ENCODE measurements at regions not wholly inside any gene's neighbourhood (a gene's known extent, or its start where the extent isn't known, plus 50 kb on each side); places are given as distances from the start of the nearest gene placed in this dataset.
A peak's percentile ranks its signal among the peaks of the same experiment; 100 is the strongest.
"Not testable (repeated sequence)": the region's sequence is repeated elsewhere in the genome, so short reads cannot be mapped to it uniquely, and the experiment has no call there.

DNA sequence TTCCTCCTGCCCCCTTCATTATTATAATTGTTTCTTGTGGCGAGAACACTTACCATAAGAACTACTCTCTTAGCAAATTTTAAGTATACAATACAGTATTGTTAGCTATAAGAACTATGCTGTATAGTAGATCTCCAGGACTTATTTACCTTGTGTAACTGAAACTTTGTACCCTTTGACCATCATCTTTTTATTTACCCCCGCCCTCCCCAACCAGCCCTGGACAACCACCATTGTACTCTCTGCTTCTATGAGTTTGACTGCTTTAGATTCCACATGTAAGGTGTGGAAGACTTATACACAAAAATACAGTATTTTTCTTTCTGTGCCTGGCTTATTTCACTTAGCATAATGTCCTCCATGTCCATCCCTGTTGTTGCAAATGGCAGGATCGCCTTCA lies 161.1 kb downstream of the PHF8 start:
- no peak for DNase-seq

DNA sequence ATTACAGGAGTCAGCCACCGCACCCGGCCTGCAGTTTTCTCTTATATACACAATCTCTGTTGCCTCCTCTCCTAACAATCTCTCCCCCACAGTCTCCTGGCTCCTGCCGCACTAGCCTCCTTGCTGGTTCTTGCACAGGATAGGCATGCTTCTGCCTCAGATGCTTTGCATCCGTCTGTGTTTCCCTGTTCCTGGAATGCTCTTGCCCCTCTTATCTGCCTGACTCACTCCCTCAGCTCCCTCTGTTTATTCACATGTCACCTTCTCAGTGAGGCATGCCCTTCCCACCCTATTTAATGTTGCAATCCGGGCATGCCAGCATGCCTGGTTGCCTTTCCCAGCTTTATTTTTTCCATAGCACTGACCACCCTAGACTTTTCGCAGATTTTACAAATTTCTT lies 161.9 kb downstream of the PHF8 start:
- DNase-seq: no peak

DNA sequence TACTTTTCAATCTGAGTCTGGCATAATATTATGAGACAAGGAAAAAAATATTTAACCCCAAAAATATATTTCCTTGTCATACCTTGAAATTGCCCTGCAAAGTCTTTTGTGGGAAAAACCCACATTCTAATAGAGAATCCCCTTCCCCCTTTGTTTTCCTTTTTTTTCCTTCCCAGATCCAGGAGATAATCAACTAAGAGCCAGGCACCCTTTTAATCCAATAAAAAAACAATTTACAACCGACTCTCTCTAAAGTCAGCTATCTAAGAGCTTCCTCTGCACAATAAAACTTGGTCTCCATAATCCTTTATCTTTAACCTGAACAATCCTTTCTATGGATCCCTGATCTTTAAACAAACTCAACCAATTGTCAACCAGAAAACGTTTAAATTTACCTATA lies 163.5 kb downstream of the PHF8 start:
- DNase-seq: not testable (repeated sequence)

DNA sequence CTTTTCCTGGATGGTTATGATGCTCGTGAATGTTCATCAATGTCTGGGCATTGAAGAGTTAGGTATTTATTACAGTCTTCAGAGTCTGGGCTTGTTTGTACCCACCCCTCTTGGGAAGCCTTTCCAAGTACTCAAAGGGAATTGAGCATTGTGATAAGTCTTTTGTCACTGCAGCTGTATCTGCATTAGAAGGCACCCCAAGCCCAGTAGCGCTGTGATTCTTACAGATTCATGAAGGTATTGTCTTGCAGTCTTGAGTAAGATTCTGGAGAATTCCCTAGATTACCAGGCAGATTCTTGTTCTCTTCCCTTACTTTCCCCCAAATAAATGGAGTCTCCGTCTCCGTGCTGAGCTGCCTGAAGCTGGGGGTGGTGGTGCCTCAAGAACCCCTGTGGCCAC lies 173.4 kb upstream of the HUWE1 start:
- no peak for DNase-seq

DNA sequence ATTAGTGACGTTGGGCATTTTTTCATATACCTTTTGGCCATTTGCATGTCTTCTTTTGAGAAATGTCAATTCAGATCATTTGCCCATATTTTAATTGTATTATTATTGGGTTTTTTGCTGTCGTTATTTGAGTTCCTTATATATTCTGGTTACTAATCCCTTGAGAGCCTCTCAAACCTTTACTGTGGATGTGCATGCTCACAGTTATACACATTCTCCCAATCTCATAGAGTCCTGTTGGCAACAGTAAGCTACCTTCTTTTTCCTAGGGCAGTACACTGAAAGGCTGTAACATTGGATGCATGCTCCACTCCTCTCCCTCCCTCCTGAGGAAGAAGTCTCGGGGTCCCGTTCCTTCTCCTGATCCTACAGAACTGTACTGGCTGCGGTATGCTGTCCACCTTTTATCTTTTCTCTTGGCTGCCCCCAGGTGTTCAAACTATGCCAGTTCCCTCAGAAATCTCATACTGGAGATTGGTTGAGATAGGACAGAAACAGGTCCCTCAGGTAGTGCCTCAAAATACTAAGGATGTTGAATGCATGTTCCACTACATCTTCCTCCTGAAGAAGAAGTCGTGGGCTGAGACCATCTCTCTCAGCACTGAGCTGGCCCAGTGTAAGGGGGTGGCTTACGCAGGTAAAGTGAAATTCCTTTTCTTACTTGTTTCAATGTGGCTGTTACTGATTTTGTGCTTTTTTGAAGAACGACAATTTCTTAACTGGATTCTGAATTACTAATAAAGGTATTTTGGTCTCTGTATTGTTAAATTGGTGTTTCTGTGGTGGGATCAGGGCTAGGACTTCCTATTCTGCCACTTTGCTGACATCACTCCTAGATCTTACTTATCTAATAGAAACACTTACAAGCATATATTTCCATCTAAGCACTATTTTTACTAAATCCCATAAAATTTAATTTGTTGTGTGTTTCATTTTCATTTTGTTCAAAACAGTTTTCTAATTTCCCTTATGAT lies 145.4 kb upstream of the HUWE1 start:
- peak; percentile 29 for DNase-seq

DNA sequence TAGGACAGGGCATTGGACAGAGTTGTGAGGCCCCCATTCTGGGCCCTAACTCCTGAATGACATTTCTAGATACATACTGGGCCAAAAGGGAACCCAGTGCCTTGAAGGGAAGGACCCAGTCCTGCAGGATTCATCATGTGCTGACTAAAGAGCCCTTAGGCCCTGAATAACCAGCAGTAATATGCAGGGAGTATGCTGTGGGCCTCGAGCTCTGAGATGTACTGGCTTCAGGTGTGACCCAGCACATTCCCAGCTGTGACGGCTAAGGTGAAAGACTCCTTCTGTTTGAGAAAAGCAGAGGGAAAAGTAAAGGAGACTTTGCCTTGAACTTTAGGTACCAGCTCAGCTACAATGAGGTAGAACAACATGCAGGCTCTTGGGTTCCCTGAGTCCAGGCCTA lies 138.2 kb upstream of the HUWE1 start:
- no peak for DNase-seq

DNA sequence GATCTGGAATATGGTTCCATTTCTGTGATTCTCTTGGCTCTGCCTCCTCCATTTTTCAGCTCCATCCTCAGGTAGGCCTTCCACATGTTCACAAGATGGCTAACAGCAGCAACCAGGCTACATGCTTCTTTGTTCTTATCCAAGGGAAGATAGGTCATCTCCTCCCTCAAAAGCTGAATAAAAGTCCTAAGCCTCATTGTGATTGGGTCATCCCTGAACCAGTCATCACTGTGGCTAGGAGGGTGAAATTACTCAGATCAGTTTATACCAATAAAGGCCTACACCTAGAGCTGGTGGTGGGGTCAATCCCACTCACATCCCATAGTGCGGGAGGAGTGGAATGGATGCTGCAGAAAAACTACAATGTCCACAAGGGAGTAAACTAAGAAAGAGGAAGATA lies 131.6 kb upstream of the HUWE1 start:
- DNase-seq: not testable (repeated sequence)

DNA sequence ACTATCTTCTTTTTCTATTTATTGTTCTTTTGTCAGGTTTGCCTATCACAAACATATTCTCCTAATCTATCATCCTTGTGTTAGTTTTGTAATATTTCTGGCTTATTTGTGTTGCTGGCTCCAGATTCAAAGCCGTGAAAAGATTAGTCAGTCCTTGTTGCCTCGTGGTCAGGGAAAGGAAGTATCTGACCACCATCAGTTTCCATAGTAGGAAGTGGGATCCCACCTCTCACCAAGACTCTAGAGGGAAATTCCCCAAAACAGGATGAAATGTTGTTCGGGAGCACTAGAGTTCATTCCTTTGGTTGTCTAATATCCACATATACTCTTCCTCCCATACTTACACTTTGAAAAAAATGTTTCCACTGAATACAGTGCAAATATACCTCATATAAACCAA lies 131.0 kb upstream of the HUWE1 start:
- DNase-seq: no peak

DNA sequence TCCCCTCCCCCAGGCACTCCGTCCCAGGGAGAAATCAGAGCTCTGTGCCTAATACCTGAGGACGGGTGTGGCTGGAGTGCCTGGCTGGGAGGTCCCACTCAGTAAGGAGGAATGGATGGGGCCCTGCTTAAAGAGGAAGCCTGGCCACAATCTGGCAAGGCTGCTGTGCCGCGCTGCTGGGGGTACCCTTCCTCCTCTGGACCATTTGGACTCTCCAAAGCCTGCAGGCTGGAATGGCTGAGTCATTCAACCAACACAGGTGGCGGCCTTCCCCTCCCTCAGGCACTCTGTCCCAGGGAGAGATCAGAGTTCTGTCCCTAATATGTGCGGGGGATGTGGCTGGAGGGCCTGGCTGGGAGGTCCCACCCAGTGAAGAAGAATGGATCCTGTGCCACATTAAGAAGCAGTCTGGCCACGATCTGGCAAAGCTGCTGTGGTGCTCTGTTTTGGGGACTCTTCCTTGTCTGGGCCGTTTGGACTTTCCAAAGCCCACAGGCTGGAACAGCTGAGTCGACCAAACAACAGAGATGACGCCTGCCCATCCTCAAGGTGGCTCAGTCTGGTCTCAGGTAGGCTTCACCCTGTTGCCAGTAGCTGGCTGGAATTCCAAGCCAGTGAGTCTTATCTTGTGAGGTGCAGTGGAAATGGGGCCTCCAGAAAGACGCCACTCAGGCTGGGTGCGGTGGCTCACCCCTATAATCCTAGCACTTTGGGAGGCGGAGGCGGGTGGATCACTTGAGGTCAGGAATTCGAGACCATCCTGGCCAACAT lies 127.3 kb upstream of the HUWE1 start:
- no peak for DNase-seq

DNA sequence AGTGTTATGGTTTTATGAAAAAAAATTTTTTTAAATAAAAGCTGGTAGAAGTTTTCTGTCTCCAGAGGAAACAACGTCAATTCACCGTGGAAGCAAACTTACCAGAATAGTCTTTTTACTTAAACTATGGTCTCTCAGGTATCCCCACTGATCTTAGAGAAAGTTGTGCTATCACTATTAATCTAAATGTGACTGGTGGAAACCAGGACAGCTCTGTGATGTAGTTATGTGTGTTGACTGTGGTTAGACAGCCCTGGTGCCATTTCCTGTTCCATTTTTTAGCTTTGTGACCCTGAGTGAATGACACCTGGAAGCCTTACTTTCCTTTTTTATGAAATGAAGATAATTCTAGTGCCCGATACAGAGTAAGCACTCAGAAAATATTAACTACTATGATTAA lies 111.8 kb upstream of the HUWE1 start:
- no peak for DNase-seq

DNA sequence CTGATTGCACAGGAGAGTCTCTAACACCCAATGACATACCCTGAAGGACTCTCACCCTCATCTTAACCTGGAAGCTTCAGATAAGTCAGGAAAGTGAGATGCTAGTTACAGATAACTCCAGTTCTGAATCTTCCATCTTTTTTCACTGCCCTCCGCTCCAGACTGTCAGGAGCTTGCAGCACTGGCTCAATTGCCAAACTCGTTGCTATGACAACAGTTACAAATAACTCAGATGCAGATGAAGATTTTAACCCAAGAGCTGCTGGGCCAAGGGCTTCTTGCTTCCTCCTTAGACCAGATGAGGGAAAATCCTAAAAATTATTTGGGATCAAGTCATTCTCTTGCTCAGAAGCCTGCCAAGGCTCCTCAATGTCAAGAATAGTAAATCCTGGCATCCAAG lies 109.1 kb upstream of the HUWE1 start:
- no peak for DNase-seq

DNA sequence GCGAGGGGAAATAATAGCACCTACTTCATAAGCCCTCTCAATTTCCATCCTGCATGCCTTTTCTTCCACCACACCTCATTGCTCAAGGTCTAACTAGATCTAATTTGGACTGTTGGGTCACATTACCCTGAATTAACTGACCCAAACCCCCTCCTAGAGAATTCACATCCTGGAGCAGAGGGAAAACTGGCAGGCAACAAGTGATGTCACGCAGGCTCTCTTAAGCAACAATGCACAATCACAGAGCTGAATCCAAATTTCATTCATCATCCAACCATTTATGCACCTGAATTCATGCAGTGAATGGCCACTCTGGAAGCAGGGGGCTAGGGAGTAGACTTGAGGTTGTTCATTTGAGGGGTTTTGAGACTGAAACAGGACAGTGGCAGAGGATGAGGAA lies 107.7 kb upstream of the HUWE1 start:
- DNase-seq: no peak

DNA sequence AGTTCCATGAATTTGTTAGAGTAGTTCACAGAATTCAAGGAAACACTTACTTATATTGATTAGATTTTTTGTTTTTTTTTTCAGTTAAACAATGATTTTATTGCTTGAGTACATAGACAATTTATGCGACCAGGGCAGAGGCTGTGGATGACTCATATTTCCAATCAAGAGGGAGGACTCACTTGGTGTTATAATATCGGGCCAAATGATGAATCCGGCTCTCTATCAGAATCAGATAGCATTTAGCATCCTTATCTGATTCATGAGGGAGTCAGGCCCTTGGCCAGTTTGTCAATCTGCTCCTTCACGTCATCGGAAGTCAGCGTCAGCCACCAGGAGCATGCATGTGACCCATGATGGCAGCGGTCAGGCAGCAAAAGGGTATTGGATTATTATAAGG lies 82.3 kb upstream of the HUWE1 start:
- DNase-seq: no peak

DNA sequence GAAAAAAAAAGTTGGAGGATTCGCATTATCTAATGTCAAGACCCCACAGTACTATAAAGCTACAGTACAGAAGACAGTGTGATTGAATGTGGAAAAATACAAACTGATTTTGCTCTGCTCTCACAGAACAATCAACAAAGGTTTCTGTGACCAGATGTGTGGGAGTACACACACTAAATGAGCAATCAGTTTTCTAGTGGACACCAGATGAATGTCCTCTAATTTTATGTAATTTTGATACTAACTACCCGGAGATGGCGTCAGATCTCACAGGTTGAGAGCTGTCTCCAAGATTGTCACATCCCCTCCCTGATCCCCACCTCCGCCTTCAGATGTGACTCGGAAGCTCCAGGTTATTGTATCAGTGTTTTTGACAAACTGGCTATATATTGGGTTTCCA lies 81.9 kb upstream of the HUWE1 start:
- DNase-seq: no peak

DNA sequence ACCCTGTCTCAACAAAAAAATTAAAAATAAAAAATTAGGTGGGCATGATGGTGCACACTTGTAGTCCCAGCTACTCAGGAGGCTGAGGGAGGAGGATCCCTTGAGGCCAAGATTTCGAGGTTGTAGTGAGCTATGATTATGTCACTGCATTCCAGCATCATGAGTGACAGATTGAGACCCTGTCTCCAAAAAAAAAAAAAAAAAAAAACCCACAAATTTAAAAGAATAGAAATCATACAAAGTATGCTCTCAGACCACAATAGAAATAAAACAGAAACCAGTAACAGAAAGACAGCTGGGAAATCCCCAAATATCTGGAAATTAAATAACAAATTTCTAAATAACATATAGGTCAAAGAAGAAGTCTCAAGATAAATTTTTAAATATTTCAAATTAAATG lies 81.0 kb upstream of the HUWE1 start:
- no peak for DNase-seq

DNA sequence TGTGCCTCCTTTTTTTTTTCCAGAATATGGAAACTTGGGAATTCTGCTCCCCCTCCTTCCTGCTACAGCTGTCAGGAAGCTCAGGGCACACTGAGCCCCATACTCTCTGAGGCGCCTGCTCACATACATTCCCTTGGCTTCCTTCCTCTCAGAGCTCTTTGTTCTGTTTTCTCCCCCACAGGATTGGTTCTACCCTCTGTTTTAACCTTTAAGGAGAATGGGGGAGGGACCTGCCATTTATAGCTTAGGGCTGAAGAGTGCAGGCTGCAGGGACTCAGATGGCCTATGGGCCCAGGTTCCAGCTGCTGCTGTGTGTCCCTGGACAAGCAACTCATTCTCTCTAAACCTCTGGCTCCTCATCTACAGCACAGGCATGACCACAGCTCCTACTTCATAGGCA lies 70.7 kb upstream of the HUWE1 start:
- not testable (repeated sequence) for DNase-seq

DNA sequence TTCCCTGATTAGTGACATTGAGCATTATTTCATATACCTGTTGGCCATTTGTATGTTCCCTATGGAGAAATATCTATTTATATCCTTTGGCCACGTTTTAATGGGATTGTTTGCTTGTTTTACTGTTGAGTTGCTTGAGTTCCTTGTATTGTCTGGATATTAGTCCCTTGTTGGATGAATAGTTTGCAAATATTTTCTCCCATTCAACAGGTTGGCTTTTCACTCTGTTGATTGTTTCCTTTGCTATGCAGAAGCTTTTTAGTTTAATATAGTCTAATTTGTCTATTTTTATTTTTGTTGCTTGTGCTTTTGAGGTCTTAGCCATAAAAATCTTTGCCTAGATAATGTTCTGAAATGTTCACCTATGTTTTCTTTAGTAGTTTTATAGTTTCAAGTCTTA lies 60.2 kb upstream of the HUWE1 start:
- no peak for DNase-seq

DNA sequence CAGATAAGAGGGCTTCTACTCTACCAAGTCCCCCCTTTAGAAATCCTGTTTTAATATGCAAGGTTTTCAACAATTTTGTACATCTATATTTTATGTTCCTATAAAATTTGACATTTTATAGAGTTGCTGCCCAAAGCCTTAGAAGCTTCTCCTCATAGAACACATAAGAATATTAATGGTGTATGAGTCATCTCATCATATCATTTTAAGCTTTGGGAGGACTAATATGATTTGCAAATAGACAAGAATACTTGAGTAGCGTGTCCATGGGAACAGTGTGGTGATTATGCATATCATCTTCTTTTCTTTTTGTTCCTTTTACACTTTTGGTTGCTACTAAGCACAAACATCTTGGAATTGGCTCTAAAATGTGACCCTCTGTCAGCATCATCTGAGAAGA lies 56.7 kb upstream of the HUWE1 start:
- no peak for DNase-seq

DNA sequence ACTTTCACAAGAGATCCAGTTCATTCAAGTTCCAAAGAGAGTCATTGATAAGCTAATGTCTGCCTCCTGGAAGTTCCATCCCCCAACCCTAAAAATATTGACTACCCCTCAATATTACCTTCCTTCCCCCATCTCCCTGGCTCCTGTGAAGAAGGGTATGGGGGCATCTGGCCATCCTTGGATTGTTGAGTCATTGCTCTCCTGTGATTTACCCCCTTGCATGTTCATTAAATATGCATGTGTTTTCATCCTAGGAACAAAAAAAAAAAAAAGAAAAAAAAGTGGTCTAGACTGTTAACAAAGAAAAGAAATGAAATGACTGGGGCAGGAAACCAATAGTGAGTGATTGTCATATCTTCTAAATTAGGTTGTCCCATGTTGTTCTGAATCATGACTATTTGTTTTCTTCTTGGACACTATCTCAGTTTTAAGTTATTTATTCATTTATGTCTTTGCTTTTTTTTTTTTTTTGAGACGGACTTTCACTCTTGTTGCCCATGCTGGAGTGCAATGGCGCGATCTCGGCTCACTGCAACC lies 51.9 kb upstream of the HUWE1 start:
- no peak for DNase-seq

Measured in NCI-H2081 (cell line).